HG02588 (cell line): ENCODE measurements at regions not wholly inside any gene's neighbourhood (a gene's known extent, or its start where the extent isn't known, plus 50 kb on each side); places are given as distances from the start of the nearest gene placed in this dataset.

Experiments
- ATAC-seq: cut with Tn5 transposase; IDR thresholded peaks from one replicate; pipeline ENCODE4 v1.9.1; 2021; ENCODE audit warnings: mild to moderate bottlenecking, moderate library complexity; ENCODE audit not compliant: unreplicated experiment

DNA sequence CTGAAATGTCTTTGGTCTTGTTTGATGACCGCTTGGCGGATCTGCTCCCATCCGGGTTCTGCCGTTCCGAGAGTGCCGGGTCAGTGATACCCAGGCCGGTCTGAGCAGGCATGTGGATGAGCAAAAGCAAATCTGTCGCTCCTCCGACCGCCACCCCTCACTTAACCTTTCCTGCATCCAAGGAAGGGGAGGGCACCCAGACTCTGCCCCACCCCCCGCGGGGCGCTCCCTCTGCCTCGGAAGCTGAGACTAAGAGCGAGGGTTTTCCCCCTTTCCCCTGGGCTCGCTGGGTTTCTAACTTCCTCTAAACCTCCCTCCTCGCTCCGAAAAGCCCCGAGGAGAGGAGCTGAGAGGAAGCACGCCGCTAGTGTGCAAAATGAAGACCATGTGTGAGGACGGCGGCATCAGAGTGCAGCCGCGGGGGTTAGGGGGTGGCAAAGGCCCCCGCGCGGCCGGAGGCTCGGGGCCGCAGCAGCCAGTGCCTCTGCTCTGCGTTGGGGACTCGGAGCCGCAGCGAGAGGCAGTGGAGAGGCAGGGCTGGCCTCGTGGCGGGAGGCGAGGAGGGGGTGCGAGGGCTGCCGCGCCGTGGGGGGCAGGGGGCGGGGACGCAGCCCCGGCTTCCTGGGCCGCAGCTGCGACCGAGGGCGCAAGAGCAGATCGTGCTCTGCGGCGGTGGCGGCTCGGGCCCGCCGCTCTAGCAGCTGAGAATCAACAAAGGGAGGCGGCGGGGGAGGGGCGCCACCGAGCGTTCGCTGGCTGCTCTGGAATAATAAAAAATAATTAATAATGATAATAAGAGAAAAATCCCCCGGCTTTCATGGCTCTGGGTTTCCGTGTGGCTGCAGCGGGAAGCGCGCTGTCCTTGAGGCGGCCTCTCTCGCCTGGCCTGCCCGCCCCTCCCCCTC, 55.8 kb upstream of the BCOR start:
- ATAC-seq = peak; percentile 60

DNA sequence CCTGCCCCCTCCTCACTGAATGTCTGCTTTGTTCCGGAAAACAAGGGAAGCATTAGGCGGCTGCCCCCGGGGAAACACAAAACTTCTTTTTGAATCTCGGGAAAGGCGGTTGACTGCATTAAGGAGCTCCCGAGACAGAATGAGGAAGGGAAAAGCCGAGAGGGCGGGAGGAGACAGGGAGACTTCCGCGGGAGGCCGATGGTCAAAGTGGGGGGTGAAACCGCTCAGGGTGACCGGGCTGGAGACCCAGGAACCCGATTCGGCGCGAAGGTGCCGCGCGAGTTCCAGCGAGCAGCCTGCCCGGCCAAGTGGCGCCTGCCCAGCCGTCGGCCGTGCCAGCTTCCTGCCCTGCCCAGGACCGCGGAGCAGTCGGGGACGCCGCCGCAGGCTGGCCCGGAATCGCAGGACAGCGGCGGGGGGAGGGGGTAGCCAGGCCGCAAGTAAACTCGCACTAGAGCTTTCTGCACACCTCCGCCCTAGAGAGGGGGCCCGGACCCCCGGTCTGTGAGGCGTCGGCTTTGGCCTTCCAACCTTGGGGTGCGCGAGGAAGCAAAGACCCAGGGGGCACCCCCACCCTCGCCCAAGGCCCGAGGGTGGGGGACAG, 55.1 kb upstream of the BCOR start:
- ATAC-seq = no peak

DNA sequence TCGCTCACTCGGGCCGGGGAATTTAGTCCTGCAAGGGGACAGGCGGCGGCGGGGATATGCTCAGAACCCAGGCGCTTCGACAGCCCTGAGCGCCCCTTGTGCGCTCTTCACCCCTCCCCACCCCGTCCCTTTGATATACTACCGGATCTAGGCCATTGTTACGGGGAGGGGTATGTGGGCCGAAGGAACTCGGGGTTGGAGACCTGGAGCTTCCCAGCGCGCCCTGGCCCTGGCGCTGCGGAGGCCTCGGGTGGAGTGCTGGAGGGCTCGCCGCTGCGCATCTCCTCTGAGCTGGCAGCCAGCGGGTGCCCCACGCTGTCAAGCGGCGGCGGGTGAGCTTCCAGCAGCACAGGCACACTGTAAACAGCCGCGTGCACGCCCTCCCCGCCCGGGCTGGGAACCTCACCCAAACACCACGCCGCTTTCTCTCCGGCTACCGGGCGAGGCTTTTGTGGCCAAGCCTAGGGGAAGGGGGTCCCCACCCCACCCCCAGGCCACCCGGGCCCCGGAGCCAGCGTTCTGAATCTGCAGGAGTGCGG, 54.5 kb upstream of the BCOR start:
- ATAC-seq = no peak

DNA sequence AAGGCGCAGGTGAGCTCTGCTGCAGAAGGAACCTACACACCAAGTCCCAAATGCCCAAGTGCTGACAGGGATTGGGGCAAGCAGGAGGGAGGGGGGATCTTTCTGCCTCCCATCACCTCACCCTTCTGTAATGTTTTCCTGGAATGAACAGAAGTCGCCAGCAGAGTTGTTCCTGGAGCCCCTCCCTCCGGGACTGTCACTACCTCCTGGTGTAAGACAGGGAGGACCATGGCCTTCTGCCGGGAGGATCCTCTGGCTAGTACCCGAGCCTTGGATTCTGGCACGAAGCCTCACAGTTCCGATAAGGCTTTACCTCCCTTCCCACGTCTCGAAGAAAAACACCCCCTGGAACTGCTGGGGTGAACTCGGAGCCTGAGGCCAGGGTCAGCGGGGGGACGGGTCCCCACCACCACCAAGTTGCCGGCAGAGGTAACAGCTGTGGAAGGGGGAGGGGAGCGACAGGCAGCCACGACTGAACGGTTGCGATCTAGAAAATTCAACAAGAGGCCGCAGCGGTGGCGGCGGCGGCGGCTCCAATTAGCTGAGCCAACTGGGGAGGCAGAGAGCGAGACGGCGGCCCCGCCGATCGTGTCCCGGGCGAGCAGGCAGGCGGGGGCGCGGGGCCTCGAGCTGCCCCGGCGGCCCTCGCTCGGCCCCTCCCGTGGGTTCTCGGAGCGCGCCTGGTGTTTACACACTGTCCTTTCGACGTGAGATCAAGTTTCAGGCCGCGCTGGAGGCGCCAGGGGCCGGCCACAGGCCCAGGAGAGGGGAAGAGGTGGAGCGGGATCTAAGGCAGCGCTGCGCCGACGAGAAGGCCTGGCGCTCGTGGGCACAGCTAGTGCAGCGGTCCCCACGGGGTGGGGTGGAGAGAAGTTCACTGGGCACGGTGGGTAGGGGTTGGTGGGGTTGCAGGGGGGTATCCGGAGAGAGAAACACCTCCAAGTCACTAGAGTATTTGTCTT, 53.7 kb upstream of the BCOR start:
- ATAC-seq = no peak

GRCh38 chrX:40150503-40150902, 52.7 kb upstream of the BCOR start:
- ATAC-seq = no peak

- no peak for ATAC-seq
Observed at GRCh38 chrX:40149286-40150175, 51.8 kb upstream of the BCOR start.

- no peak for ATAC-seq
Observed at GRCh38 chrX:40148385-40149285, 50.9 kb upstream of the BCOR start.

DNA sequence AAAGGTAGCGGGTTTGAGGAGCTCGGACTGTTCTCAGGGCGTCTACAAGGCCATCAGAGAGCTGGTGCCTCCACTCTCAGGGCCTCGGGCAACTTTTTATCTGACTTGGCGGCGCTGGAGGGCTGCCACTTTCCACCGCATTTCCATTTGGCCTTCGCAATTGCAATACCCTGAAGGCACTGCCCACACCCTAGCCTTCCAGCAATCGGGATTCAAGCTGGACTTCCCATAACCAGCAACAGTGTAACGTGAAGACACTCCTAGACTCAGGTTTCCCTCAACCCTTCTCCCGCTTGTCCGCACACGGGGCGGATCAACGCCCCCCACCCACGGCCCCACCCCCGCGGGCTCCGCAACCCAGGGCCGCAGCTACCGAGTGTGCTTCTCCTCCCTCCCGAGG, 50.2 kb upstream of the BCOR start:
- ATAC-seq = no peak
